Fibroblast of skin of scalp (primary cell): ENCODE measurements at regions not wholly inside any gene's neighbourhood (a gene's known extent, or its start where the extent isn't known, plus 50 kb on each side); places are given as distances from the start of the nearest gene placed in this dataset.
A peak's percentile ranks its signal among the peaks of the same experiment; 100 is the strongest.

Source experiments
- DNase-seq: peaks from one replicate; pipeline ENCODE4 v3.0.0-alpha.2; 2013

- peak; percentile 50 for DNase-seq
These were observed 54.6 kb downstream of the ZFP36L2 start for GRCh38 chr2:43171789-43172188.

GRCh38 chr2:43170405-43171105, 55.9 kb downstream of the ZFP36L2 start:
- DNase-seq: no peak

- no peak for DNase-seq
These were observed 56.4 kb downstream of the ZFP36L2 start for GRCh38 chr2:43169987-43170386.

GRCh38 chr2:43169099-43169945, 57.1 kb downstream of the ZFP36L2 start:
- DNase-seq: no peak

- DNase-seq: no peak
These were observed 58.4 kb downstream of the ZFP36L2 start for GRCh38 chr2:43168016-43168369.

- DNase-seq: peak; percentile 16
These were observed 60.9 kb downstream of the ZFP36L2 start for GRCh38 chr2:43165378-43166069.

GRCh38 chr2:43164686-43165085, 61.7 kb downstream of the ZFP36L2 start:
- DNase-seq: no peak

GRCh38 chr2:43163584-43164270, 62.7 kb downstream of the ZFP36L2 start:
- DNase-seq: no peak

GRCh38 chr2:43162511-43162776, 64.0 kb downstream of the ZFP36L2 start:
- DNase-seq: no peak

- no peak for DNase-seq
These were observed 64.5 kb downstream of the ZFP36L2 start for GRCh38 chr2:43161650-43162510.

GRCh38 chr2:43160778-43161177, 65.6 kb downstream of the ZFP36L2 start:
- DNase-seq: no peak

GRCh38 chr2:43159797-43160196, 66.6 kb downstream of the ZFP36L2 start:
- DNase-seq: no peak

- peak; percentile 71 for DNase-seq
These were observed 68.0 kb downstream of the ZFP36L2 start for GRCh38 chr2:43158259-43158880.

GRCh38 chr2:43157506-43158246, 68.7 kb downstream of the ZFP36L2 start:
- DNase-seq: no peak

GRCh38 chr2:43155851-43156411, 70.5 kb downstream of the ZFP36L2 start:
- no peak for DNase-seq

- DNase-seq: no peak
These were observed 71.7 kb downstream of the ZFP36L2 start for GRCh38 chr2:43154685-43155084.

GRCh38 chr2:43152741-43153647, 73.4 kb downstream of the ZFP36L2 start:
- DNase-seq: no peak

GRCh38 chr2:43152186-43152585, 74.2 kb downstream of the ZFP36L2 start:
- DNase-seq: no peak

GRCh38 chr2:43149482-43150107, 76.8 kb downstream of the ZFP36L2 start:
- DNase-seq: no peak
